ENCODE measurements at regions not wholly inside any gene's neighbourhood (a gene's known extent, or its start where the extent isn't known, plus 50 kb on each side); places are given as distances from the start of the nearest gene placed in this dataset.

DNA sequence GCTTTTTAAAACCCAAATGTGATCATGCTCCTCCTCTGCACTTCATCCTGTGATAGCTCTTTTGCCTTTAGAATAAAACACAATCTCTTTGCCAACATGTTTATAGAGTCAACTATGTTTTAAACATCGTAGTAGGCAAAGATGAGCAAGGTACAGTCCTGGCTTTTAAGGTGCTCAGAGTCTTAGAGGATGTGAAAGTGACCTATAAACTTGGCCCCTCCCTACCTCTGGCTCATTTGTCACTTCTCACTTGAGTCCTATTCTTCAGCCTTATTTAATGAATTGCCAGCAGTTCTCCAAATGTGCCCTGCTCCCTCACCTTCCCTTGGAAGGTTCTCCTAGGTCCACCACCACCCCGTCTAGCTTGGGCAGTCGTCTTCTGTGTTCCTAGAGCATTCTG lies 617.0 kb upstream of the NR5A2 start:
- H3K27ac ChIP-seq: no peak overlapping the region
- no peak for DNase-seq (ENCODE audit: extremely low spot score in 2 of 2)
- H3K9me3 ChIP-seq: no peaks in the 10 kb centered on the region
- H3K27me3 ChIP-seq: no peaks in the 10 kb centered on the region
- intact Hi-C loops (cut with DNase I): no loop called here
- TF ChIP-seq POLR2AphosphoS5 (IDR thresholded peaks at IDR 0.05; ENCODE audit: insufficient read depth in 1 of 2, low read depth in 1 of 2) (no peak), POLR2A (IDR thresholded peaks at IDR 0.05) (no peak)
- TF ChIP-seq, protein P1, sequence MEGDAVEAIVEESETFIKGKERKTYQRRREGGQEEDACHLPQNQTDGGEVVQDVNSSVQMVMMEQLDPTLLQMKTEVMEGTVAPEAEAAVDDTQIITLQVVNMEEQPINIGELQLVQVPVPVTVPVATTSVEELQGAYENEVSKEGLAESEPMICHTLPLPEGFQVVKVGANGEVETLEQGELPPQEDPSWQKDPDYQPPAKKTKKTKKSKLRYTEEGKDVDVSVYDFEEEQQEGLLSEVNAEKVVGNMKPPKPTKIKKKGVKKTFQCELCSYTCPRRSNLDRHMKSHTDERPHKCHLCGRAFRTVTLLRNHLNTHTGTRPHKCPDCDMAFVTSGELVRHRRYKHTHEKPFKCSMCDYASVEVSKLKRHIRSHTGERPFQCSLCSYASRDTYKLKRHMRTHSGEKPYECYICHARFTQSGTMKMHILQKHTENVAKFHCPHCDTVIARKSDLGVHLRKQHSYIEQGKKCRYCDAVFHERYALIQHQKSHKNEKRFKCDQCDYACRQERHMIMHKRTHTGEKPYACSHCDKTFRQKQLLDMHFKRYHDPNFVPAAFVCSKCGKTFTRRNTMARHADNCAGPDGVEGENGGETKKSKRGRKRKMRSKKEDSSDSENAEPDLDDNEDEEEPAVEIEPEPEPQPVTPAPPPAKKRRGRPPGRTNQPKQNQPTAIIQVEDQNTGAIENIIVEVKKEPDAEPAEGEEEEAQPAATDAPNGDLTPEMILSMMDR (IDR thresholded peaks at IDR 0.05): no peak
- no peaks in the 10 kb centered on the region for H3K4me1 ChIP-seq
- no peak overlapping the region for H3K4me3 ChIP-seq
- no peaks in the 10 kb centered on the region for H3K36me3 ChIP-seq

DNA sequence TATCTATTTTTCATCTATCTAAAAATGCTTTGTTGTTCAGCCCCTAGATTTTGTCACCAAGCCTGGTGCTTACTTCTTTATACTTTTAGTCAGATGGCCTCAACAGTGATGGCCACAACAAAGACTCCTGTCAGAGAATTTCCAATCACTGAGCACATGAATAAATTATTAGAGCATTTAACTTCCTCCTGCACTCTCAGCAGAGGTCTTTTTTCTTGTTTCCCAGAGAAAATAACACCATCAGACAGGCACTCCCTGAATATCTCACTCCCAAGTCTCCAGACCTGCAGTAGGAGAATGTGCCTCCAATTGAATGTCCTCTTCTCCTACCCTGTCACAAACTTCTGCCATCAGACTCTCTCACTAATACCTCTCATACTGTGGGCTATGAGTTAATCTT lies 616.0 kb upstream of the NR5A2 start:
- TF ChIP-seq, protein P1 (IDR thresholded peaks at IDR 0.05): no peak
- TF ChIP-seq POLR2A (IDR thresholded peaks at IDR 0.05): no peak
- TF ChIP-seq POLR2AphosphoS5 (IDR thresholded peaks at IDR 0.05; ENCODE audit: insufficient read depth in 1 of 2, low read depth in 1 of 2): no peak
- intact Hi-C loops (cut with DNase I): no loop called here
- no peak overlapping the region for H3K27ac ChIP-seq

DNA sequence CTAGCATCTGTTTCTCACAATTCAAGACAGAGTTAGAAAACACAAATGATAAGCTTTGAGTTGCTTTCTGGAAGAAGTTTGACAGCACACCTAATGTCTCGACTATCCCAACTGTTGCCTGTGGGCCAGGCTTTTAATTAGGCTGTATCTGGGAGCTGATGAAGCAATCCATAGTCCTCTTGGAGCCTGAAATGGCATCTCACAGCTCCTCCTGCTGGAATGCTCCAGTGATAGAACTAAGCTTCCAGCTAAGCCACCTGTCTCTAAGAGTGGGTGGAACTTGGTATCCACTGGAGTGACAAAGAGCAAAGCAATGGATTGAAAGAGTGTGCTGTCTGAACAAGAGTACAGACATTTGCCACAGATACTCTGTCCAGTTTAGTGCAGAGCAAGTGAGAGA lies 605.3 kb upstream of the NR5A2 start:
- H3K27me3 ChIP-seq: no peaks in the 10 kb centered on the region
- no peaks in the 10 kb centered on the region for H3K4me1 ChIP-seq
- intact Hi-C loops (cut with DNase I): no loop called here
- TF ChIP-seq POLR2A (IDR thresholded peaks at IDR 0.05) (no peak), POLR2AphosphoS5 (IDR thresholded peaks at IDR 0.05; ENCODE audit: insufficient read depth in 1 of 2, low read depth in 1 of 2) (no peak)
- TF ChIP-seq, protein P1 (IDR thresholded peaks at IDR 0.05): no peak
- no peak overlapping the region for H3K27ac ChIP-seq
- DNase-seq (ENCODE audit: extremely low spot score in 2 of 2): no peak
- H3K9me3 ChIP-seq: no peaks in the 10 kb centered on the region
- no peak overlapping the region for H3K4me3 ChIP-seq
- H3K36me3 ChIP-seq: no peaks in the 10 kb centered on the region

More for the DNA sequence above, 616.0 kb upstream of the NR5A2 start:
- no peaks in the 10 kb centered on the region for H3K27me3 ChIP-seq
- DNase-seq (ENCODE audit: extremely low spot score in 2 of 2): no peak
- H3K36me3 ChIP-seq: no peaks in the 10 kb centered on the region
- no peaks in the 10 kb centered on the region for H3K4me1 ChIP-seq
- H3K4me3 ChIP-seq: no peak overlapping the region
- peaks cover 5% of the 10 kb centered on the region for H3K9me3 ChIP-seq

DNA sequence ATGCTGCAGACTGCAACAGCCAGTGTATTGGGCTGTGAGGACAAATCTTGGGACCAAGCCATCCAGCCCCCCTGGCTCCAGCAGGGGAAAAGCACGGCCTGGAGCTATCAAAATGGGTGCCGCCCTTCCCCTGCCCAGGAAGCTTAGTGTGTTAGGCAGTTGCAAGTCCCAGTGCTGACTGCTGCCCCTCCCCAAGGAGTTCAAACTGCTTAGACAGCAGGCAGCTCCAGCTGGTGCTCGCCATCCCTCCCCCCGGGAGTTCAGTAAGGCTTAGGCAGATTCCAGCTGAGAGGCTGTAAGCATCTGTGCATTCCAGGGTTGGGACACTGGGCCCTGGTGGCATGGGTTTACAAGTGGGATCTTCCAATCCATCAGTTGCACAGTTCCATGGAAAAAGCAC lies 579.6 kb upstream of the NR5A2 start:
- Histone ChIP-seq H3K4me1 (no peaks in the 10 kb centered on the region), H3K27me3 (no peaks in the 10 kb centered on the region), H3K27ac (no peak overlapping the region), H3K9me3 (no peaks in the 10 kb centered on the region), H3K4me3 (no peak overlapping the region), H3K36me3 (no peaks in the 10 kb centered on the region)
- DNase-seq (ENCODE audit: extremely low spot score in 2 of 2): no peak
- TF ChIP-seq POLR2A (IDR thresholded peaks at IDR 0.05): no peak
- intact Hi-C loops (cut with DNase I): no loop called here

DNA sequence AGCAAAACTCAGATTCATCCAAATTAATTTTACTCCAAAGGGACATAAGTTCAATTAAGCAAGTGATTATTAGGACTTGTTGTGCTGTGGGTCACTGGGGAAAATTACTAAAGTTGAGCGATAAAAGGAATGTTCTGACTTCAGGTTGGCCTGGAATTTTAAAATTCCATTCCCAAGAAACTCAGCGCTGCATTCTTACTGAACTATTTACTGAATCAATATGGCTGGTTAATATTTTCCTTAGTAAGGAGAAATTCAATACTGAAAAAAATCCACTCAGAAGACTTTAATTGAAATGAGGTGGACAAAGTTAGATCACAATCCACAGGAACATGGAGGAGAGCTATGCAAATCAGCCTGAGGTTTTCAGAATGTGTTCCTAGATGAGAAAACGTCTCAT lies 578.9 kb upstream of the NR5A2 start:
- no peak for TF ChIP-seq POLR2AphosphoS5 (IDR thresholded peaks at IDR 0.05; ENCODE audit: insufficient read depth in 1 of 2, low read depth in 1 of 2)
- TF ChIP-seq POLR2A (IDR thresholded peaks at IDR 0.05): no peak
- TF ChIP-seq, protein P1 (IDR thresholded peaks at IDR 0.05): no peak
- no peaks in the 10 kb centered on the region for H3K27me3 ChIP-seq

DNA sequence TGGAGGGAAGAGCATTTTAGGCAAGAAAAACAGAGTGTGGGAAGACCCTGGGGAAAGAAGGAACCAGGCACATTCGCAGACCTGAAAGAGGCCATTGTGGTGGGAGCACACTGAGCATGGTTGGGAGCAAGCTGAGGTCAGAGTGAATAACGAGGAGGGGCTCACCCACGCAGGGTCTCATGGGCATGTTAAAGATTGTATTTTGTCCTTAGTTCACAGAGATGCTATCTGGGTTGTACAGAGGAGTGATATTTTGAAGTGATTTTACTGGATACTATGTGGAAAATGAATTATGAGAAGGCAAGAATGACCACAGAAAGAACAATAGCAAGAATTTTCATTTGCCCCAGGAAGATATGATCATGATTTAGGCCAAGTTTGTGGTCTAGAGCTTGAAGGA lies 578.3 kb upstream of the NR5A2 start:
- no peaks in the 10 kb centered on the region for H3K9me3 ChIP-seq
- no peaks in the 10 kb centered on the region for H3K36me3 ChIP-seq
- no peak overlapping the region for H3K4me3 ChIP-seq
- no peaks in the 10 kb centered on the region for H3K4me1 ChIP-seq
- DNase-seq (ENCODE audit: extremely low spot score in 2 of 2): no peak
- H3K27ac ChIP-seq: no peak overlapping the region
- H3K27me3 ChIP-seq: no peaks in the 10 kb centered on the region
- intact Hi-C loops (cut with DNase I): no loop called here
- TF ChIP-seq POLR2AphosphoS5 (IDR thresholded peaks at IDR 0.05; ENCODE audit: insufficient read depth in 1 of 2, low read depth in 1 of 2) (no peak), POLR2A (IDR thresholded peaks at IDR 0.05) (no peak)
- TF ChIP-seq, protein P1 (IDR thresholded peaks at IDR 0.05): no peak

More for the DNA sequence above, 578.9 kb upstream of the NR5A2 start:
- intact Hi-C loops (cut with DNase I): no loop called here
- no peak for DNase-seq (ENCODE audit: extremely low spot score in 2 of 2)
- H3K4me1 ChIP-seq: no peaks in the 10 kb centered on the region
- H3K36me3 ChIP-seq: no peaks in the 10 kb centered on the region
- no peak overlapping the region for H3K27ac ChIP-seq
- no peak overlapping the region for H3K4me3 ChIP-seq
- no peaks in the 10 kb centered on the region for H3K9me3 ChIP-seq

All from vagina (tissue), 2 donors.